K562 (cell line): ENCODE measurements at regions not wholly inside any gene's neighbourhood (a gene's known extent, or its start where the extent isn't known, plus 50 kb on each side); places are given as distances from the start of the nearest gene placed in this dataset.

Experiments used
- ATAC-seq: fragments of 200-7000 bp; cut with Tn5 transposase; 3 replicates; pipeline ENCODE4 v1.9.1; 2020; ENCODE audit warnings: moderate library complexity
- BruUV-seq: library from RNA; stranded (reverse); fragments of 400-500 nt; replicated peaks from 2 replicates; lab custom pipeline; 2021; lab: Mats Ljungman, UMichigan
- CTCF ChIA-PET: fragments of 300-600 bp; formaldehyde crosslinking; extraction: SDS; loops from one replicate; lab custom pipeline; 2021; ENCODE audit warnings: low intra/inter-chr PET ratio; lab: Yijun Ruan, JAX
- POLR2A ChIA-PET: fragments of 300-600, 350-650 bp; sonication (Branson Sonifier 250); formaldehyde crosslinking; extraction: SDS; loops from one replicate; lab custom pipeline; 2021; ENCODE audit warnings: antibody characterized with exemption, inconsistent platforms; lab: Yijun Ruan, JAX
- DNase-seq, 4 experiments: peaks; one replicate each; pipeline versions ENCODE4 v3.0.0 to v3.0.0-alpha.2; 2011 to 2018; ENCODE audit warnings: low spot score in 3 of 4, mixed read lengths in 3 of 4; ENCODE audit errors: extremely low read depth in 1 of 4
- FAIRE-seq: peaks from 2 replicates; lab custom pipeline; 2011; peaks lifted over from hg19 to GRCh38; lab: Jason Lieb, UNC
- H2AFZ ChIP-seq: 2 replicates; pipeline ENCODE4 v1.6.0; 2011; ENCODE audit warnings: low read depth, low read length, control low read depth, inconsistent platforms
- H3K27ac ChIP-seq: fragments of 200-600 bp; 3 replicates; pipeline ENCODE4 v1.8.0; 2011; ENCODE audit warnings: low read depth, mild to moderate bottlenecking, control low read depth, inconsistent platforms, low read length, moderate library complexity, mixed read lengths; ENCODE audit errors: extremely low read depth
- H3K27me3 ChIP-seq, 2 experiments: fragments of 300-600 bp in 1 of 2; 2 replicates in 1 of 2; 3 replicates in 1 of 2; pipeline versions ENCODE4 v1.6.0 to v1.8.0; 2011; ENCODE audit warnings: inconsistent platforms in 2 of 2, low read length in 2 of 2, mild to moderate bottlenecking in 1 of 2, mixed read lengths in 1 of 2, moderate library complexity in 1 of 2; ENCODE audit not compliant: control insufficient read depth in 2 of 2, insufficient read depth in 2 of 2
- H3K36me3 ChIP-seq: fragments of 300-600 bp; 3 replicates; pipeline ENCODE4 v1.8.0; 2011; ENCODE audit warnings: mild to moderate bottlenecking, low read length, inconsistent platforms; ENCODE audit not compliant: control insufficient read depth, insufficient read depth
- H3K4me1 ChIP-seq, 2 experiments: fragments of 200-600 bp in 1 of 2; replicated peaks in 1 of 2; 2 replicates in 1 of 2; 3 replicates in 1 of 2; pipeline versions ENCODE4 v1.5.1 to v1.8.0; 2011; ENCODE audit warnings: inconsistent platforms in 2 of 2, low read length in 2 of 2, mild to moderate bottlenecking in 1 of 2, mixed read lengths in 1 of 2, moderate library complexity in 1 of 2; ENCODE audit not compliant: control insufficient read depth in 2 of 2, insufficient read depth in 2 of 2
- H3K4me2 ChIP-seq: 2 replicates; pipeline ENCODE4 v1.6.1; 2011; ENCODE audit warnings: low read length, control low read depth, inconsistent platforms, mixed read lengths; ENCODE audit not compliant: insufficient read depth
- H3K4me3 ChIP-seq: fragments of 200-600 bp; sonication (generic), shearing (Covaris generic); 2 replicates; pipeline ENCODE4 v1.5.1; 2016; ENCODE audit warnings: control low read depth, inconsistent platforms
- H3K79me2 ChIP-seq: fragments of 200-600 bp; 3 replicates; pipeline ENCODE4 v1.8.0; 2011; ENCODE audit warnings: low read length, inconsistent platforms; ENCODE audit not compliant: control insufficient read depth, insufficient read depth
- H3K9ac ChIP-seq, 2 experiments: 2 replicates each; pipeline versions ENCODE4 v1.6.0 to v1.6.1; 2011; ENCODE audit warnings: low read depth in 2 of 2, low read length in 2 of 2, control low read depth in 1 of 2, inconsistent platforms in 1 of 2, mild to moderate bottlenecking in 1 of 2, mixed read lengths in 1 of 2; ENCODE audit not compliant: insufficient read depth in 1 of 2
- H3K9me1 ChIP-seq: one replicate; pipeline ENCODE4 v1.6.0; 2011; ENCODE audit warnings: inconsistent platforms, mild to moderate bottlenecking, low read length, moderate library complexity; ENCODE audit not compliant: control insufficient read depth, insufficient read depth
- H3K9me3 ChIP-seq: replicated peaks from 2 replicates; pipeline ENCODE4 v1.5.1; 2011; ENCODE audit warnings: low read depth, low read length, inconsistent platforms; ENCODE audit not compliant: control insufficient read depth, insufficient read depth
- H4K20me1 ChIP-seq: replicated peaks from 2 replicates; pipeline ENCODE4 v1.6.1; 2011; ENCODE audit warnings: low read length, inconsistent platforms, mixed read lengths; ENCODE audit not compliant: control insufficient read depth, insufficient read depth
- C11orf30 ChIP-seq: fragments of 450-650 bp; IDR thresholded peaks from 2 replicates; pipeline ENCODE4 v1.6.1; 2016; ENCODE audit warnings: low read depth, mild to moderate bottlenecking
- CTBP1 ChIP-seq: fragments of 450-650 bp; IDR thresholded peaks from 2 replicates; pipeline ENCODE4 v1.6.1; 2016; ENCODE audit warnings: borderline replicate concordance
- DDX20 ChIP-seq: fragments of 450-650 bp; IDR thresholded peaks from 2 replicates; pipeline ENCODE4 v1.6.1; 2016; ENCODE audit warnings: missing genetic modification characterization, low read depth, mild to moderate bottlenecking, missing compliant biosample characterization, moderate library complexity
- ELF1 ChIP-seq: fragments of 200-800 bp; sonication (Bioruptor generic); IDR thresholded peaks from 2 replicates; pipeline ENCODE4 v1.6.1; 2016; ENCODE audit warnings: missing genetic modification characterization, missing compliant biosample characterization
- ETV1 ChIP-seq: fragments of 450-650 bp; conservative IDR thresholded peaks from 2 replicates; pipeline ENCODE4 v1.6.1; 2016; ENCODE audit warnings: missing genetic modification characterization, control low read depth, low read depth, missing compliant biosample characterization
- FOSL1 ChIP-seq: fragments of 200-800 bp; sonication (Bioruptor generic); conservative IDR thresholded peaks from 2 replicates; pipeline ENCODE4 v1.6.1; 2016; ENCODE audit warnings: missing genetic modification characterization, missing compliant biosample characterization
- FOXP1 ChIP-seq: sonication (generic); formaldehyde crosslinking; IDR thresholded peaks from 2 replicates; pipeline ENCODE4 v1.8.0; 2022; ENCODE audit warnings: mild to moderate bottlenecking, missing genetic modification reagents
- MCM2 ChIP-seq: fragments of 450-650 bp; IDR thresholded peaks from 2 replicates; pipeline ENCODE4 v1.6.1; 2017; ENCODE audit warnings: low read depth, mild to moderate bottlenecking
- MED1 ChIP-seq: sonication (generic); formaldehyde crosslinking; IDR thresholded peaks from 2 replicates; pipeline ENCODE4 v1.8.1; 2023; ENCODE audit warnings: missing genetic modification reagents, borderline replicate concordance
- MEF2D ChIP-seq: conservative IDR thresholded peaks from 2 replicates; pipeline ENCODE4 v1.6.1; 2016; ENCODE audit warnings: low read depth, missing genetic modification characterization, missing compliant biosample characterization
- RB1 ChIP-seq: fragments of 450-650 bp; IDR thresholded peaks from 2 replicates; pipeline ENCODE4 v1.6.1; 2017; ENCODE audit warnings: low read depth, mild to moderate bottlenecking
- RFX1 ChIP-seq: fragments of 450-650 bp; IDR thresholded peaks from 2 replicates; pipeline ENCODE4 v1.6.1; 2016; ENCODE audit warnings: mild to moderate bottlenecking, moderate library complexity
- SNIP1 ChIP-seq: fragments of 450-650 bp; IDR thresholded peaks from 2 replicates; pipeline ENCODE4 v1.7.1; 2017; ENCODE audit warnings: low read depth, mild to moderate bottlenecking
- ZNF146 ChIP-seq: IDR thresholded peaks from one replicate; pipeline ENCODE4 v1.6.1; 2018; ENCODE audit warnings: missing compliant biosample characterization; ENCODE audit not compliant: unreplicated experiment
- ZNF668 ChIP-seq: fragments of 250-450 bp; sonication (Bioruptor Pico); IDR thresholded peaks from 2 replicates; pipeline ENCODE4 v1.8.0; 2022; ENCODE audit warnings: mild to moderate bottlenecking, inconsistent platforms
- WGBS: fragments of 100-300 bp; shearing (Covaris generic); methylation state at CpG from one replicate; pipeline ENCODE4 v1.1.6; 2016; ENCODE audit warnings: low coverage, mixed read lengths; ENCODE audit not compliant: insufficient coverage; ENCODE audit errors: missing lambda C conversion rate; 5-methylcytosine and 5-hydroxymethylcytosine counted together
- in situ Hi-C: fragments of 300-500 bp; cut with MboI; formaldehyde crosslinking; loops from 4 replicates; pipeline ENCODE4 v1.15.0; 2018; ENCODE audit warnings: inconsistent platforms, mixed read lengths
- intact Hi-C: fragments of 100-400 bp; cut with micrococcal nuclease; formaldehyde crosslinking; loops from 2 replicates; pipeline ENCODE4 v1.14.2; 2022
- TF ChIP-seq, protein P1 (sequence below): fragments of 450-650 bp; IDR thresholded peaks from 2 replicates; pipeline ENCODE4 v1.6.1; 2016
- TF ChIP-seq, protein P2 (sequence below): fragments of 450-650 bp; IDR thresholded peaks from 2 replicates; pipeline ENCODE4 v1.6.1; 2016; ENCODE audit warnings: antibody characterized with exemption
- TF ChIP-seq, protein P3 (sequence below): fragments of 200-800 bp; sonication (Bioruptor generic); IDR thresholded peaks from 2 replicates; pipeline ENCODE4 v1.6.1; 2017; ENCODE audit warnings: missing genetic modification characterization, missing compliant biosample characterization
- TF ChIP-seq, protein P4 (sequence below): sonication (generic); formaldehyde crosslinking; IDR thresholded peaks from 2 replicates; pipeline ENCODE4 v1.8.0; 2022; ENCODE audit warnings: mild to moderate bottlenecking, missing genetic modification reagents

DNA sequence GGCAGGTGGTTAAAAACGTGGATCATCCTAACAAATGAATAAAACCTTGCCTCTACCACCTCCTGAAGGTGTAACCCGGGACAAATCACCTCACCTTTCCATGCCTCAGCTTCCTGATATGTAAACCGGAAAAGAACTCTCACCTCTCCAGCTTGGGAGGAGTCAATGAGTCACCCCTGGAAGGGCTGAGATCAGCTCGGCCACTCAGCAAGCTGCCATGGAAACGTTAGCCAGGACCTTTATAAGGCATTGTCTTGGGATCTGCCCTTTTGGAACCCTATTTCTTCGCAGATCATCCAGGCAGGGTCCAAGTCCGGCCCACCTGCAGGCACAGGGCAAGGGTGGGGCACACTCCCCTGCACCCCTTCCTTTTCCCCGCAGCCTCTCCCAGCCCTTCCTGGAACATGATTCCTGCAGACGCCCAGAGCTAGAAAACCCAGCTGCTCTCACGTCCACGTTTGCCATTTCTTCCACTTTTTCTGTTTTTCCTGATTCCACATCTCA is 81.6 kb upstream of the PFKP start (continued):
- peak; percentile 73 for TF ChIP-seq RFX1
- peak; percentile 43; the same call in 1 of the 2 replicates for TF ChIP-seq ELF1 (tag)
- TF ChIP-seq CTBP1, result no peak
- TF ChIP-seq FOSL1 (tag), result peak; percentile 85
- TF ChIP-seq ETV1, result 0 out of 2 replicates have a peak, but pooled peaks have one; percentile 29
- TF ChIP-seq, protein P1, sequence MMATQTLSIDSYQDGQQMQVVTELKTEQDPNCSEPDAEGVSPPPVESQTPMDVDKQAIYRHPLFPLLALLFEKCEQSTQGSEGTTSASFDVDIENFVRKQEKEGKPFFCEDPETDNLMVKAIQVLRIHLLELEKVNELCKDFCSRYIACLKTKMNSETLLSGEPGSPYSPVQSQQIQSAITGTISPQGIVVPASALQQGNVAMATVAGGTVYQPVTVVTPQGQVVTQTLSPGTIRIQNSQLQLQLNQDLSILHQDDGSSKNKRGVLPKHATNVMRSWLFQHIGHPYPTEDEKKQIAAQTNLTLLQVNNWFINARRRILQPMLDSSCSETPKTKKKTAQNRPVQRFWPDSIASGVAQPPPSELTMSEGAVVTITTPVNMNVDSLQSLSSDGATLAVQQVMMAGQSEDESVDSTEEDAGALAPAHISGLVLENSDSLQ, result peak; percentile 35; the same call in 1 of the 2 replicates

DNA sequence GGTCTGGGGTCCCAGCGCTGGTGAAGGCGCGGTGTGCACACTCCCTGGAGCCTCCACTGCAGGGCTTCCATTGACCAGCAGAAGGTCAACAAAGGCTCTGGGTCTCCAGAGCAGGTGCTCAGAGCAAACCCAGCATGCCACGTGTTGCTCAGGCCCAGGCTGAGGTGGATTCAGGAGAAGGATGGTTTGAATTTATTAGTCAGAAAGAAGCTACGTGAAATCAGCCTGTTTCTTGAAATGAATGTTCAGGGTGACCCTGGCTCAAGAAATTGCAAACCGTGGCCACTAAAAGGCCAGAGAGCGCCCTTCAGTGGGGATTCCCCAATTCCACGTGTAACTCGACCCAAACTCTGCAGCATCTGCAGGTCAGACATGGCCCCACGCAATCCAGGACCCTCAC is 82.7 kb upstream of the PFKP start:
- H3K36me3 ChIP-seq, result no peaks in the 10 kb centered on the region
- no peak for TF ChIP-seq MEF2D (tag)
- no peak for TF ChIP-seq ZNF668
- TF ChIP-seq, protein P2, sequence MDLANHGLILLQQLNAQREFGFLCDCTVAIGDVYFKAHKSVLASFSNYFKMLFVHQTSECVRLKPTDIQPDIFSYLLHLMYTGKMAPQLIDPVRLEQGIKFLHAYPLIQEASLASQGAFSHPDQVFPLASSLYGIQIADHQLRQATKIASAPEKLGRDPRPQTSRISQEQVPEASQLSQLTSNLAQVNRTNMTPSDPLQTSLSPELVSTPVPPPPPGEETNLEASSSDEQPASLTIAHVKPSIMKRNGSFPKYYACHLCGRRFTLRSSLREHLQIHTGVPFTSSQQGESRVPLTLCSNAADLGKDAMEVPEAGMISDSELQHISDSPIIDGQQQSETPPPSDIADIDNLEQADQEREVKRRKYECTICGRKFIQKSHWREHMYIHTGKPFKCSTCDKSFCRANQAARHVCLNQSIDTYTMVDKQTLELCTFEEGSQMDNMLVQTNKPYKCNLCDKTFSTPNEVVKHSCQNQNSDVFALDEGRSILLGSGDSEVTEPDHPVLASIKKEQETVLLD, result no peak
- TF ChIP-seq, protein P3, sequence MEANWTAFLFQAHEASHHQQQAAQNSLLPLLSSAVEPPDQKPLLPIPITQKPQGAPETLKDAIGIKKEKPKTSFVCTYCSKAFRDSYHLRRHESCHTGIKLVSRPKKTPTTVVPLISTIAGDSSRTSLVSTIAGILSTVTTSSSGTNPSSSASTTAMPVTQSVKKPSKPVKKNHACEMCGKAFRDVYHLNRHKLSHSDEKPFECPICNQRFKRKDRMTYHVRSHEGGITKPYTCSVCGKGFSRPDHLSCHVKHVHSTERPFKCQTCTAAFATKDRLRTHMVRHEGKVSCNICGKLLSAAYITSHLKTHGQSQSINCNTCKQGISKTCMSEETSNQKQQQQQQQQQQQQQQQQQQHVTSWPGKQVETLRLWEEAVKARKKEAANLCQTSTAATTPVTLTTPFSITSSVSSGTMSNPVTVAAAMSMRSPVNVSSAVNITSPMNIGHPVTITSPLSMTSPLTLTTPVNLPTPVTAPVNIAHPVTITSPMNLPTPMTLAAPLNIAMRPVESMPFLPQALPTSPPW (CRISPR knock-in tag), result no peak
- TF ChIP-seq FOXP1, result no peak
- TF ChIP-seq RB1, result no peak
- TF ChIP-seq DDX20, result no peak
- no peak for TF ChIP-seq FOSL1 (tag)
- TF ChIP-seq C11orf30, result no peak
- TF ChIP-seq SNIP1, result no peak
- no peak for TF ChIP-seq MED1 (CRISPR knock-in tag)
- TF ChIP-seq, protein P4, sequence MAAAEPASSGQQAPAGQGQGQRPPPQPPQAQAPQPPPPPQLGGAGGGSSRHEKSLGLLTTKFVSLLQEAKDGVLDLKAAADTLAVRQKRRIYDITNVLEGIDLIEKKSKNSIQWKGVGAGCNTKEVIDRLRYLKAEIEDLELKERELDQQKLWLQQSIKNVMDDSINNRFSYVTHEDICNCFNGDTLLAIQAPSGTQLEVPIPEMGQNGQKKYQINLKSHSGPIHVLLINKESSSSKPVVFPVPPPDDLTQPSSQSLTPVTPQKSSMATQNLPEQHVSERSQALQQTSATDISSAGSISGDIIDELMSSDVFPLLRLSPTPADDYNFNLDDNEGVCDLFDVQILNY (CRISPR knock-in tag), result no peak
- no peak for TF ChIP-seq MCM2
- no peak for TF ChIP-seq ZNF146 (CRISPR knock-in tag)
- TF ChIP-seq, all 486 proteins: peak for 0
- Histone ChIP-seq H3K79me2 (no peaks in the 10 kb centered on the region), H2AFZ (no peak overlapping the region), H4K20me1 (no peaks in the 10 kb centered on the region), H3K4me1 (peaks cover 7 to 13% of the 10 kb centered on the region in 2 experiments; a peak in 3 of 5 replicates), H3K4me3 (no peak overlapping the region), H3K27ac (no peak overlapping the region), H3K9ac (no peak overlapping the region; a peak in 1 of 4 replicates), H3K27me3 (peaks cover 5 to 53% of the 10 kb centered on the region in 2 experiments; a peak in 4 of 5 replicates), H3K9me1 (no peaks in the 10 kb centered on the region), H3K4me2 (no peak overlapping the region), H3K9me3 (no peaks in the 10 kb centered on the region; the same call in 1 of the 2 replicates)
- in situ Hi-C loops, result no loop called here
- ATAC-seq (no peak), FAIRE-seq (no peak), DNase-seq (no peak)
- 0% methylated on average over 10 of the region's 10 CpGs for WGBS
- CTCF ChIA-PET, result no interaction called here
- intact Hi-C loops, result no loop called here
- POLR2A ChIA-PET, result no interaction called here
- BruUV-seq, result no TSS peak
